ENCODE measurements at regions not wholly inside any gene's neighbourhood (a gene's known extent, or its start where the extent isn't known, plus 50 kb on each side); places are given as distances from the start of the nearest gene placed in this dataset.
A peak's percentile ranks its signal among the peaks of the same experiment; 100 is the strongest.

- Histone ChIP-seq H4K20me1 (ENCODE audit: low read depth) (no peaks in the 10 kb centered on the region), H3K4me1 (peaks cover 65% of the 10 kb centered on the region), H3K4me3 (no peak overlapping the region), H3K27ac (peak overlapping the region; percentile 52), H3K9ac (no peak overlapping the region), H3F3A (ENCODE audit: low read depth) (peaks cover 35% of the 10 kb centered on the region), H2AFZ (replicated peaks) (no peak overlapping the region), H3K36me3 (no peaks in the 10 kb centered on the region), H3K4me2 (peak overlapping the region; percentile 65), H3K9me3 (ENCODE audit: low read depth) (no peaks in the 10 kb centered on the region), H3K27me3 (no peaks in the 10 kb centered on the region), H3K79me2 (ENCODE audit: low read depth) (no peaks in the 10 kb centered on the region)
- H3K36me3 Mint-ChIP-seq: no peaks in the 10 kb centered on the region
- no peaks in the 10 kb centered on the region for H3K9me3 Mint-ChIP-seq
- H3K4me1 Mint-ChIP-seq: peaks cover 45% of the 10 kb centered on the region
- TF ChIP-seq EZH2 (IDR thresholded peaks at IDR 0.05): no peak
- no peak for TF ChIP-seq EZH2phosphoT487 (IDR thresholded peaks at IDR 0.05)
- TF ChIP-seq CTCF (IDR thresholded peaks at IDR 0.05): no peak
- peak; percentile 80 for DNase-seq (ENCODE audit: low spot score)
- peak overlapping the region; percentile 63 for H3K4me3 Mint-ChIP-seq
- no peak overlapping the region for H3K27ac Mint-ChIP-seq
- peaks cover 26% of the 10 kb centered on the region for H3K27me3 Mint-ChIP-seq (ENCODE audit: insufficient read depth, low read depth)
Measured at GRCh38 chr5:116773926-116774325, 199.3 kb upstream of the SEMA6A start.

- no peaks in the 10 kb centered on the region for H3K79me2 ChIP-seq (ENCODE audit: low read depth)
- no peaks in the 10 kb centered on the region for H3K9me3 Mint-ChIP-seq
- H3K27ac Mint-ChIP-seq: no peak overlapping the region
- H3K27me3 Mint-ChIP-seq (ENCODE audit: insufficient read depth, low read depth): peaks cover 27% of the 10 kb centered on the region
- no peak for TF ChIP-seq EZH2 (IDR thresholded peaks at IDR 0.05)
- no peak for TF ChIP-seq EZH2phosphoT487 (IDR thresholded peaks at IDR 0.05)
- no peak for TF ChIP-seq CTCF (IDR thresholded peaks at IDR 0.05)
- H3K27me3 ChIP-seq: no peaks in the 10 kb centered on the region
- H4K20me1 ChIP-seq (ENCODE audit: low read depth): no peaks in the 10 kb centered on the region
- H3K4me3 Mint-ChIP-seq: no peak overlapping the region
- H3K4me1 Mint-ChIP-seq: peaks cover 36% of the 10 kb centered on the region
- H3F3A ChIP-seq (ENCODE audit: low read depth): peaks cover 29% of the 10 kb centered on the region
- no peaks in the 10 kb centered on the region for H3K9me3 ChIP-seq (ENCODE audit: low read depth)
- no peak for DNase-seq (ENCODE audit: low spot score)
- no peaks in the 10 kb centered on the region for H3K36me3 Mint-ChIP-seq
- H3K4me3 ChIP-seq: no peak overlapping the region
- H2AFZ ChIP-seq (replicated peaks): no peak overlapping the region
- no peak overlapping the region for H3K4me2 ChIP-seq
- peaks cover 54% of the 10 kb centered on the region for H3K4me1 ChIP-seq
- no peak overlapping the region for H3K27ac ChIP-seq
- H3K9ac ChIP-seq: no peak overlapping the region
- no peaks in the 10 kb centered on the region for H3K36me3 ChIP-seq
Measured at GRCh38 chr5:116772806-116773205, 198.2 kb upstream of the SEMA6A start.

GRCh38 chr5:116772152-116772501 is 197.5 kb upstream of the SEMA6A start:
- Mint-ChIP-seq H3K4me3 (no peak overlapping the region), H3K9me3 (no peaks in the 10 kb centered on the region), H3K27ac (no peak overlapping the region), H3K27me3 (ENCODE audit: insufficient read depth, low read depth) (peaks cover 26% of the 10 kb centered on the region), H3K4me1 (peaks cover 34% of the 10 kb centered on the region), H3K36me3 (no peaks in the 10 kb centered on the region)
- Histone ChIP-seq H3K4me2 (no peak overlapping the region), H3K9me3 (ENCODE audit: low read depth) (no peaks in the 10 kb centered on the region), H2AFZ (replicated peaks) (peak overlapping the region; percentile 26), H3K36me3 (no peaks in the 10 kb centered on the region), H3F3A (ENCODE audit: low read depth) (peaks cover 29% of the 10 kb centered on the region), H3K27ac (no peak overlapping the region), H4K20me1 (ENCODE audit: low read depth) (no peaks in the 10 kb centered on the region), H3K4me3 (no peak overlapping the region), H3K27me3 (no peaks in the 10 kb centered on the region), H3K9ac (no peak overlapping the region), H3K4me1 (peaks cover 49% of the 10 kb centered on the region), H3K79me2 (ENCODE audit: low read depth) (no peaks in the 10 kb centered on the region)
- TF ChIP-seq EZH2phosphoT487 (IDR thresholded peaks at IDR 0.05) (no peak), CTCF (IDR thresholded peaks at IDR 0.05) (no peak), EZH2 (IDR thresholded peaks at IDR 0.05) (no peak)
- no peak for DNase-seq (ENCODE audit: low spot score)

Data from neural progenitor cell (in vitro differentiated cells).